GM12878 (cell line): ENCODE measurements at regions not wholly inside any gene's neighbourhood (a gene's known extent, or its start where the extent isn't known, plus 50 kb on each side); places are given as distances from the start of the nearest gene placed in this dataset.

ENCODE experiments used
- CEBPB ChIP-seq, 2 experiments: fragments of 150-350 bp in 1 of 2; IDR thresholded peaks; 2 replicates each; pipeline ENCODE4 v1.6.1; 2012 to 2014; ENCODE audit warnings: low read depth in 2 of 2, low read length in 2 of 2, borderline replicate concordance in 1 of 2, inconsistent platforms in 1 of 2
- EP300 ChIP-seq, 2 experiments: fragments of 150-350 bp in 1 of 2; IDR thresholded peaks; 2 replicates each; pipeline ENCODE4 v1.6.1; 2011 to 2012; ENCODE audit warnings: low read depth in 2 of 2, low read length in 2 of 2, borderline replicate concordance in 1 of 2, improper control_type of control experiment in 1 of 2, inconsistent platforms in 1 of 2; ENCODE audit not compliant: control insufficient read depth in 1 of 2
- ESRRA ChIP-seq: IDR thresholded peaks from 2 replicates; pipeline ENCODE4 v1.6.1; 2012; ENCODE audit warnings: mild to moderate bottlenecking, low read length, improper control_type of control experiment
- EZH2 ChIP-seq: IDR thresholded peaks from 2 replicates; pipeline ENCODE4 v1.6.1; 2012; ENCODE audit warnings: low read depth, mild to moderate bottlenecking, control low read depth, inconsistent platforms, low read length, borderline replicate concordance; ENCODE audit not compliant: control insufficient read depth
- YY1 ChIP-seq: IDR thresholded peaks from 2 replicates; pipeline ENCODE4 v1.6.1; 2011; ENCODE audit warnings: low read depth, mild to moderate bottlenecking, low read length
- TF ChIP-seq, protein P1 (sequence below), 3 experiments: IDR thresholded peaks in 2 of 3; conservative IDR thresholded peaks in 1 of 3; 2 replicates each; pipeline ENCODE4 v1.5.1; 2011; ENCODE audit warnings: low read depth in 3 of 3, low read length in 3 of 3, mild to moderate bottlenecking in 3 of 3, control low read depth in 2 of 3, moderate library complexity in 2 of 3, inconsistent platforms in 1 of 3, mixed read lengths in 1 of 3; ENCODE audit not compliant: control insufficient read depth in 2 of 3, insufficient read depth in 1 of 3; ENCODE audit errors: extremely low read depth in 1 of 3

DNA sequence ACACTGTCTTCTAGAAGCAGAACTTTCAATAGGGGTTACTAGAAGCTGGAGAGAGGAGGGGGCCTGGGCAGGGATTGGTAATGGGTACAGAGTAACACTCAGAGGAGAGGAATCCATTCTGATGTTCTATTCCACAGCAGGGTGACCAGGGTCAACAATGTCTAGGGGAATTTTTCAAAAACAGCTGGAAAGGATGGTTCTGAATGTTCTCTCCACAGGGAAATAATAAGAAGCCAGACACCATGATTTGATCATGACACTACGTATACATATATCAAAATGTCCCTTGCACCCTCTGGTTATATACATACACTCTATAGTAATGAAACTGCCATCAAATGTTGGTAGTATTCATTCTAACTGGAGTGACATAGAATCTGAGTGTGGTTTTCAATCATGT lies 111.2 kb upstream of the TOP3B start:
- TF ChIP-seq, protein P1, sequence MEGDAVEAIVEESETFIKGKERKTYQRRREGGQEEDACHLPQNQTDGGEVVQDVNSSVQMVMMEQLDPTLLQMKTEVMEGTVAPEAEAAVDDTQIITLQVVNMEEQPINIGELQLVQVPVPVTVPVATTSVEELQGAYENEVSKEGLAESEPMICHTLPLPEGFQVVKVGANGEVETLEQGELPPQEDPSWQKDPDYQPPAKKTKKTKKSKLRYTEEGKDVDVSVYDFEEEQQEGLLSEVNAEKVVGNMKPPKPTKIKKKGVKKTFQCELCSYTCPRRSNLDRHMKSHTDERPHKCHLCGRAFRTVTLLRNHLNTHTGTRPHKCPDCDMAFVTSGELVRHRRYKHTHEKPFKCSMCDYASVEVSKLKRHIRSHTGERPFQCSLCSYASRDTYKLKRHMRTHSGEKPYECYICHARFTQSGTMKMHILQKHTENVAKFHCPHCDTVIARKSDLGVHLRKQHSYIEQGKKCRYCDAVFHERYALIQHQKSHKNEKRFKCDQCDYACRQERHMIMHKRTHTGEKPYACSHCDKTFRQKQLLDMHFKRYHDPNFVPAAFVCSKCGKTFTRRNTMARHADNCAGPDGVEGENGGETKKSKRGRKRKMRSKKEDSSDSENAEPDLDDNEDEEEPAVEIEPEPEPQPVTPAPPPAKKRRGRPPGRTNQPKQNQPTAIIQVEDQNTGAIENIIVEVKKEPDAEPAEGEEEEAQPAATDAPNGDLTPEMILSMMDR (IDR thresholded peaks at IDR 0.05 in 2 of 3, conservative IDR thresholded peaks at IDR 0.05 in 1 of 3; ENCODE audit: control insufficient read depth in 2 of 3, extremely low read depth in 1 of 3, insufficient read depth in 1 of 3, low read depth in 3 of 3, low read length in 3 of 3) = no peak
- TF ChIP-seq YY1 (no peak), EP300 (IDR thresholded peaks at IDR 0.05; ENCODE audit: borderline replicate concordance in 1 of 2, control insufficient read depth in 1 of 2, low read depth in 2 of 2, low read length in 2 of 2) (no peak), CEBPB (IDR thresholded peaks at IDR 0.05; ENCODE audit: borderline replicate concordance in 1 of 2, low read depth in 2 of 2, low read length in 2 of 2) (no peak), EZH2 (no peak), ESRRA (no peak)
